Peyer's patch (tissue), 4 donors: ENCODE measurements at regions not wholly inside any gene's neighbourhood (a gene's known extent, or its start where the extent isn't known, plus 50 kb on each side); places are given as distances from the start of the nearest gene placed in this dataset.

Experiments used
- CTCF ChIP-seq, 6 experiments: fragments of 450-650 bp in 4 of 6; fragments of 200-600 bp in 2 of 6; sonication (generic) in 1 of 6; IDR thresholded peaks; one replicate each; pipeline ENCODE4 v1.5.1; 2017 to 2019; ENCODE audit warnings: antibody characterized with exemption in 6 of 6, mild to moderate bottlenecking in 3 of 6, moderate library complexity in 1 of 6
- POLR2A ChIP-seq, 2 donors: fragments of 450-650 bp; IDR thresholded peaks; one replicate each; pipeline ENCODE4 v1.5.1; 2017; ENCODE audit warnings: antibody characterized with exemption in 2 of 2, mild to moderate bottlenecking in 2 of 2, moderate library complexity in 2 of 2

- TF ChIP-seq POLR2A (IDR thresholded peaks at IDR 0.05): no peak
- no peak for TF ChIP-seq CTCF (IDR thresholded peaks at IDR 0.05)
Observed at GRCh38 chr4:141403782-141404181, 183.1 kb downstream of the ZNF330 start.
